Sigmoid colon (tissue), 4 donors: ENCODE measurements at regions not wholly inside any gene's neighbourhood (a gene's known extent, or its start where the extent isn't known, plus 50 kb on each side); places are given as distances from the start of the nearest gene placed in this dataset.

Experiments
- CTCF ChIP-seq, 4 experiments: fragments of 450-650 bp in 3 of 4; fragments of 200-600 bp in 1 of 4; IDR thresholded peaks; one replicate each; pipeline ENCODE4 v1.5.1; 2016 to 2019; ENCODE audit warnings: antibody characterized with exemption in 4 of 4, mild to moderate bottlenecking in 3 of 4, moderate library complexity in 2 of 4
- EP300 ChIP-seq, 4 donors: sonication (generic); formaldehyde crosslinking; IDR thresholded peaks; one replicate each; pipeline ENCODE4 v1.6.1; 2017; ENCODE audit warnings: antibody characterized with exemption in 4 of 4
- POLR2A ChIP-seq, 2 donors: fragments of 450-650 bp; IDR thresholded peaks; one replicate each; pipeline ENCODE4 v1.6.1; 2016; ENCODE audit warnings: antibody characterized with exemption in 2 of 2, mild to moderate bottlenecking in 2 of 2, moderate library complexity in 2 of 2
- POLR2AphosphoS5 ChIP-seq, 4 donors: sonication (generic); formaldehyde crosslinking; IDR thresholded peaks; one replicate each; pipeline ENCODE4 v1.6.1; 2017; ENCODE audit warnings: antibody characterized with exemption in 4 of 4

- TF ChIP-seq CTCF (IDR thresholded peaks at IDR 0.05) (no peak), POLR2A (IDR thresholded peaks at IDR 0.05) (no peak), POLR2AphosphoS5 (IDR thresholded peaks at IDR 0.05) (no peak), EP300 (IDR thresholded peaks at IDR 0.05) (no peak)
Observed at GRCh38 chr20:55544638-55545037, 460.7 kb downstream of the CBLN4 start.
